ENCODE measurements at regions not wholly inside any gene's neighbourhood (a gene's known extent, or its start where the extent isn't known, plus 50 kb on each side); places are given as distances from the start of the nearest gene placed in this dataset. TPM values are rescaled to one million over a fixed set of nuclear protein-coding genes. Genes with fewer than 3 reads are reported as not detected.

DNA sequence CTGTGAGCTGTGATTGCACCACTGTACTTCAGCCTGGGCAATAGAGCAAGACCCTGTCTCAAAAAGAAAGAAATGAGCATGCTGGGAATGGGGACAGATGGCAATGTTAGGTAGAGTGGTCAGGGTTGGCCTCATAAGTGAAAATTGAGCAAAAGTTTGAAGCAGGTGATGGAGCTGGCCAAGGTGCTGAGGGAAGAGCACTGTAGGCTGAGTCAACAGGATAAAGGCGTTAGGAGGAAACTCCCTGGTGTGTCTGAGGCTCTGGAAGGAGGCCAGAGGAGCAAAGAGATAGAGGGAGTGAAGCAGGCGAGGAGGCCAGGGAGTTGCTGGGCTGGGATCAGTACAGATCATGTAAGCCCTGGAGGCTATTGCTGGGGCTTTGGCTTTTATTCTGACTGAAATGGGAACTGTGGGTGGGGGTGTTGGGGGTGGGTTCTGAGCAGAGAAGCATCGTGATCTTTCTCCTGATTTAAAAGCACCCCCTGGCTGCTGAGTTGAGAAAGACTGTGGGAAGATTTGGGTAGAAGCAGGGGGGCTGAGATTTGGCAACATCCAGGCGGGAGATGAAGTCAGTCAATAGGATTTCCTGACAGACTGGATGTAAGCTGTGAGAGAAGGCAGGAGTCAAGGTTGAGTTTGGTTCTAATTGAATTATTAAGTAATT lies 52.5 kb upstream of the VKORC1L1 start:
- no peak overlapping the region for H3K4me2 ChIP-seq (ENCODE audit: low read length, poor library complexity, severe bottlenecking)
- 37% methylated on average over 4 of the region's 4 CpGs for WGBS

More for the DNA sequence above, 52.5 kb upstream of the VKORC1L1 start:
- Histone ChIP-seq H3K79me1 (replicated peaks; ENCODE audit: low read length, poor library complexity, severe bottlenecking) (no peaks in the 10 kb centered on the region), H3K23ac (ENCODE audit: low read length in 2 of 2) (no peak overlapping the region), H4K91ac (ENCODE audit: low read length) (no peak overlapping the region), H2AFZ (ENCODE audit: low read depth, low read length) (no peak overlapping the region), H3K4me3 (ENCODE audit: insufficient read depth in 1 of 2, low read depth in 1 of 2, low read length in 2 of 2) (no peak overlapping the region), H2BK5ac (ENCODE audit: low read depth, low read length, poor library complexity, severe bottlenecking) (no peak overlapping the region), H2BK15ac (ENCODE audit: low read depth, poor library complexity, severe bottlenecking) (no peak overlapping the region), H3K18ac (ENCODE audit: low read depth in 1 of 2, low read length in 2 of 2) (no peak overlapping the region), H3K14ac (ENCODE audit: low read length in 2 of 2) (no peak overlapping the region), H2BK120ac (ENCODE audit: low read depth, low read length) (no peak overlapping the region), H3K9ac (ENCODE audit: low read length) (no peak overlapping the region), H3K9me3 (ENCODE audit: control insufficient read depth, low read length) (no peaks in the 10 kb centered on the region), H3K36me3 (ENCODE audit: control insufficient read depth in 1 of 2, insufficient read depth in 2 of 2, low read depth in 1 of 2, low read length in 2 of 2) (no peaks in the 10 kb centered on the region), H2AK5ac (ENCODE audit: low read length, severe bottlenecking) (no peak overlapping the region), H3K4ac (ENCODE audit: low read depth in 1 of 2, low read length in 2 of 2) (no peak overlapping the region), H3K4me1 (ENCODE audit: control insufficient read depth, insufficient read depth, low read depth, low read length) (no peaks in the 10 kb centered on the region), H3K27me3 (ENCODE audit: control insufficient read depth in 1 of 2, insufficient read depth in 1 of 2, low read length in 2 of 2) (no peaks in the 10 kb centered on the region), H3K27ac (ENCODE audit: low read length, poor library complexity, severe bottlenecking) (no peak overlapping the region), H4K8ac (ENCODE audit: low read length) (no peak overlapping the region), H2BK12ac (ENCODE audit: low read length in 2 of 2) (no peak overlapping the region)
- DNase-seq: no peak

Small RNA genes lying in the stretch of these regions (small RNA-seq; reads per million reads assigned to genes)
- gene AC114501.1 (ENCODE audit: low read depth) (not detected), gene RNU6-912P (ENCODE audit: low read depth) (not detected), gene SNORA15B-2 (ENCODE audit: low read depth) (not detected), gene SNORA22 (ENCODE audit: low read depth) (not detected)
